ENCODE measurements at regions not wholly inside any gene's neighbourhood (a gene's known extent, or its start where the extent isn't known, plus 50 kb on each side); places are given as distances from the start of the nearest gene placed in this dataset.

DNA sequence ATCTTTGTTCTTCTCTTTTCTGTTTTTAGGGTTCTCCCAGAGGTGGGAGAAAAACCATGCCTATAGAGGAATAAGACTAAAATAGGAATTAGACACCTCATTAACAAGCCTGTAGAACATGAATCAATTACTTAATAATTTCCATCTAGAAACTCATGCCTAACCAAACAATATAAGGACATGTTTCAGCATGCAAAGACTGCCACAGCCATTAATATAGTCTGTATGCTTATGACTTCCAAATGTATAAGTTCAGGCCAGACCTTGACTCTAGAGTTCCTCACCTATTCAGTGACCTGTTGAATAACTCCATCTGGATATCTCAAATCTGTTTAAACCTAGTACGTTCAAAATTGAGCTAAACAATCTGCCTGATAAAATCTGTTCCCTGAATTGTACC is 304.6 kb downstream of the BMP4 start:
- DNase-seq = no peak
- WGBS (ENCODE audit: extremely low coverage, insufficient coverage, low lambda C conversion rate) = no CpG with 5 or more reads among the region's 1 CpG
- no peak overlapping the region for H3K4me2 ChIP-seq (ENCODE audit: low read length)
- no peak overlapping the region for H4K5ac ChIP-seq (ENCODE audit: low read length)
- H3K27me3 ChIP-seq (ENCODE audit: insufficient read depth, low read length, poor library complexity) = no peaks in the 10 kb centered on the region
- H3K27ac ChIP-seq (ENCODE audit: low read depth, low read length) = no peak overlapping the region
- H2BK120ac ChIP-seq (ENCODE audit: low read depth, low read length) = no peak overlapping the region
- H2BK15ac ChIP-seq (replicated peaks; ENCODE audit: low read depth) = no peak overlapping the region
- H2AK5ac ChIP-seq (ENCODE audit: low read length) = no peak overlapping the region
- peaks cover 3% of the 10 kb centered on the region for H3K4me1 ChIP-seq (ENCODE audit: control insufficient read depth, low read depth, low read length)
- H2BK5ac ChIP-seq (ENCODE audit: low read length) = no peak overlapping the region
- no peak overlapping the region for H3K18ac ChIP-seq (ENCODE audit: low read length)
- H3K9ac ChIP-seq (ENCODE audit: low read length) = no peak overlapping the region
- H3K79me2 ChIP-seq (ENCODE audit: control insufficient read depth, insufficient read depth, low read length) = no peaks in the 10 kb centered on the region
- H3K23ac ChIP-seq (ENCODE audit: low read length) = no peak overlapping the region
- no peak overlapping the region for H3K4me3 ChIP-seq (ENCODE audit: low read length)
- H3K56ac ChIP-seq (ENCODE audit: low read length) = no peak overlapping the region
- no peak overlapping the region for H3K4ac ChIP-seq (ENCODE audit: low read depth, low read length)
- H3K36me3 ChIP-seq (ENCODE audit: control insufficient read depth, insufficient read depth, low read length) = no peaks in the 10 kb centered on the region
- no peak overlapping the region for H4K8ac ChIP-seq (ENCODE audit: low read depth, low read length)
- H3K79me1 ChIP-seq (ENCODE audit: low read length) = no peaks in the 10 kb centered on the region

DNA sequence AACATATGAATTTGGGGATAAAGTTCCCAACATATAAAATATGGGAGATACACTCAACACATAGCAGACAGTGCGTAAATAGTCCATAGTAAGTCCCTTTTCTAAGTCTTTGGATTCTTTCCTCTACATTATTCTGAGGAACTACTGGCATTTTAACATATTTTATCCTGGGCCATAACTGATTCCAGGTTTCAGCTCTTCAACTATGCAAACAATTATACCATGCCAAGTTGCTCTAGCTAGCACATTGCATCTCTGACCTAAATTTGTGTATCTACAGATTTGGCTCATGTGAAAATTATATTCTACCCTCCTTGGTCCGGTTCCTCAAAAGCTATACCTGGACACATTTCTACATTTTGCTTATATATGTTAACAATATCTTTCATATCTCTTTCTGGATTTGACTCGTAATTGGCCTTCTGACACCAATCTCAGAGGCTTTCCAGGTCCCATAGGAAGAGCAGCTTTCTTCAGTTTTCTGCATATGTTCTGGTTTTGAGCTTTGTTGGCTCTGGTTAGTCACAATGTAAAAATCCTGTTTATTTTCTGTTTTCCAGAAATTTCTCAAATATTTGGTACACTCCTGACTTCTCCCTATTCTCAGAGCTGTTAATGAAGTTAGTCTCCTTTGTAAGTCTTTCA is 305.4 kb downstream of the BMP4 start:
- Histone ChIP-seq H3K27ac (ENCODE audit: low read depth, low read length) (no peak overlapping the region), H3K27me3 (ENCODE audit: insufficient read depth, low read length, poor library complexity) (no peaks in the 10 kb centered on the region), H3K4ac (ENCODE audit: low read depth, low read length) (no peak overlapping the region), H2BK5ac (ENCODE audit: low read length) (no peak overlapping the region), H3K18ac (ENCODE audit: low read length) (no peak overlapping the region), H3K79me1 (ENCODE audit: low read length) (no peaks in the 10 kb centered on the region), H3K4me1 (ENCODE audit: control insufficient read depth, low read depth, low read length) (no peaks in the 10 kb centered on the region), H3K56ac (ENCODE audit: low read length) (no peak overlapping the region), H3K4me3 (ENCODE audit: low read length) (no peak overlapping the region), H3K36me3 (ENCODE audit: control insufficient read depth, insufficient read depth, low read length) (no peaks in the 10 kb centered on the region), H3K23ac (ENCODE audit: low read length) (no peak overlapping the region), H2BK15ac (replicated peaks; ENCODE audit: low read depth) (no peak overlapping the region), H4K5ac (ENCODE audit: low read length) (no peak overlapping the region), H2BK120ac (ENCODE audit: low read depth, low read length) (no peak overlapping the region), H2AK5ac (ENCODE audit: low read length) (no peak overlapping the region), H3K4me2 (ENCODE audit: low read length) (no peak overlapping the region), H3K79me2 (ENCODE audit: control insufficient read depth, insufficient read depth, low read length) (no peaks in the 10 kb centered on the region), H4K8ac (ENCODE audit: low read depth, low read length) (no peak overlapping the region), H3K9ac (ENCODE audit: low read length) (no peak overlapping the region)
- no peak for DNase-seq
- no CpG with 5 or more reads among the region's 3 CpGs for WGBS (ENCODE audit: extremely low coverage, insufficient coverage, low lambda C conversion rate)

DNA sequence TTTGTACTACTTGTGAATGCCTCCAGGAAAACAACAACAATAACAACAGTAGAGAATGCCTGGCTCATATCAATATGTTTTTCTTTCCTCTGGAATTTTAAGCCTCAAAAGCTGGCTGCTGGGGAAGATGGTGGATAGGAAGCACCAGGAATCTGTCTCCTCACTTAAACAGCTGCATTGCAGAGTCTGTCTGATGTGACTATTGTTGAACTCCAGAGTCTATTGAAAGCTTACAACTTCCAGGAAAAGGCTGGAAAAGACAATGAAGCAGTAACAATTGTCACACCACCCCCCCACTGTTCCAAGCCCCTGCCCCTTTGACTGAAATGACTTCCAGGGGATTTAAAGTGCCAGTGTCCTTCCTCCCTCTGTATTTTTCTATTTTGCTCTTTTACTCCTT is 309.7 kb downstream of the BMP4 start:
- Histone ChIP-seq H3K56ac (ENCODE audit: low read length) (no peak overlapping the region), H2BK120ac (ENCODE audit: low read depth, low read length) (no peak overlapping the region), H2BK5ac (ENCODE audit: low read length) (no peak overlapping the region), H3K27me3 (ENCODE audit: insufficient read depth, low read length, poor library complexity) (no peaks in the 10 kb centered on the region), H3K79me1 (ENCODE audit: low read length) (no peaks in the 10 kb centered on the region), H3K4ac (ENCODE audit: low read depth, low read length) (no peak overlapping the region), H3K27ac (ENCODE audit: low read depth, low read length) (no peak overlapping the region), H2AK5ac (ENCODE audit: low read length) (no peak overlapping the region), H3K4me3 (ENCODE audit: low read length) (no peak overlapping the region), H3K18ac (ENCODE audit: low read length) (no peak overlapping the region), H3K4me2 (ENCODE audit: low read length) (no peak overlapping the region), H3K23ac (ENCODE audit: low read length) (no peak overlapping the region), H3K36me3 (ENCODE audit: control insufficient read depth, insufficient read depth, low read length) (no peaks in the 10 kb centered on the region), H3K9ac (ENCODE audit: low read length) (no peak overlapping the region), H4K5ac (ENCODE audit: low read length) (no peak overlapping the region), H3K4me1 (ENCODE audit: control insufficient read depth, low read depth, low read length) (no peaks in the 10 kb centered on the region), H4K8ac (ENCODE audit: low read depth, low read length) (no peak overlapping the region), H2BK15ac (replicated peaks; ENCODE audit: low read depth) (no peak overlapping the region), H3K79me2 (ENCODE audit: control insufficient read depth, insufficient read depth, low read length) (no peaks in the 10 kb centered on the region)
- peak; percentile 65 for DNase-seq

DNA sequence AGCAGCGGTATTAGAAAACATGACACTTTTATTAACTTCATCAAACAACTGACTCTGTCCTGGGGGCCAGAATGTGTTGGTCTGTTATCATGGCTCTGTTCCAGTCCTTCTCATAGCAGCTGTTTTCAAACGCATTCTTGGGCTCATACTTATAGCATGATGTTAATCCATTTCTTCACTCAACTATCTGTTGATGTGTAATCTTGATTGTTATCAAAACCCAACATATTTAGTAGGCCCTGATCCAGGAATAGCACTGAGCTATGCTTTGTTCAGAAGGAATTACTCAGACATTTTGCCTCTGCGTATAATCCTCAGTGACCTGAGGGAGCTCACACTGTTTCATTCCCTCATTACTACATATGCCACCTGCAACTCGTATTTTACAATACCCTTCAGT is 315.9 kb downstream of the BMP4 start:
- no CpG with 5 or more reads among the region's 4 CpGs for WGBS (ENCODE audit: extremely low coverage, insufficient coverage, low lambda C conversion rate)
- Histone ChIP-seq H4K5ac (ENCODE audit: low read length) (no peak overlapping the region), H3K4me2 (ENCODE audit: low read length) (no peak overlapping the region), H3K23ac (ENCODE audit: low read length) (no peak overlapping the region), H3K27ac (ENCODE audit: low read depth, low read length) (no peak overlapping the region), H2AK5ac (ENCODE audit: low read length) (no peak overlapping the region), H3K27me3 (ENCODE audit: insufficient read depth, low read length, poor library complexity) (no peaks in the 10 kb centered on the region), H3K79me2 (ENCODE audit: control insufficient read depth, insufficient read depth, low read length) (no peaks in the 10 kb centered on the region), H2BK120ac (ENCODE audit: low read depth, low read length) (no peak overlapping the region), H2BK15ac (replicated peaks; ENCODE audit: low read depth) (no peak overlapping the region), H3K36me3 (ENCODE audit: control insufficient read depth, insufficient read depth, low read length) (no peaks in the 10 kb centered on the region), H2BK5ac (ENCODE audit: low read length) (no peak overlapping the region), H3K18ac (ENCODE audit: low read length) (no peak overlapping the region), H3K56ac (ENCODE audit: low read length) (no peak overlapping the region), H3K9ac (ENCODE audit: low read length) (no peak overlapping the region), H3K4me1 (ENCODE audit: control insufficient read depth, low read depth, low read length) (no peaks in the 10 kb centered on the region), H3K79me1 (ENCODE audit: low read length) (no peaks in the 10 kb centered on the region), H3K4ac (ENCODE audit: low read depth, low read length) (no peak overlapping the region), H4K8ac (ENCODE audit: low read depth, low read length) (no peak overlapping the region), H3K4me3 (ENCODE audit: low read length) (no peak overlapping the region)
- DNase-seq = no peak

DNA sequence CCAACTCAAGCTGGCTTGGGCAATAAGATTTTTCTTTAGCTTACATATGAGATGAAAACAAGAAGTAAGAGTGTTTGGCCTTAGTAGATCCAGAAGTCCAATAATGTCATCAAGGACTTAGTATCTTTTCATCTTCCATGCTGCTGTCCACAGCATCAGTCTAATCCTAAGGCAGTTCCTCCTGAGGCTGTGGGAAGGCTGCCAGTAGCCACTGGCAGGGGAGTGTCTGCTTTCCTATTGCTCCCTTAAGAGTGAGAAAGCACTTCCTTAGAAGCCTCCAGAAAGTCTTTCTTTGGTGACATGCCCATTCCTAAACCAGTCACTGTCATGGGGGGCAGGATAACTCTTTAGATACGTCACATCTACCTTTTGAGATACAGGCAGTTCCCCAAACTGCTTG is 317.7 kb downstream of the BMP4 start:
- no peak overlapping the region for H3K4me3 ChIP-seq (ENCODE audit: low read length)
- WGBS (ENCODE audit: extremely low coverage, insufficient coverage, low lambda C conversion rate) = no CpG with 5 or more reads among the region's 1 CpG
- no peak overlapping the region for H3K4me2 ChIP-seq (ENCODE audit: low read length)
- no peak overlapping the region for H3K23ac ChIP-seq (ENCODE audit: low read length)
- H2BK15ac ChIP-seq (replicated peaks; ENCODE audit: low read depth) = no peak overlapping the region
- no peak overlapping the region for H3K18ac ChIP-seq (ENCODE audit: low read length)
- H3K79me2 ChIP-seq (ENCODE audit: control insufficient read depth, insufficient read depth, low read length) = no peaks in the 10 kb centered on the region
- no peaks in the 10 kb centered on the region for H3K4me1 ChIP-seq (ENCODE audit: control insufficient read depth, low read depth, low read length)
- H3K27ac ChIP-seq (ENCODE audit: low read depth, low read length) = no peak overlapping the region
- DNase-seq = no peak
- H3K4ac ChIP-seq (ENCODE audit: low read depth, low read length) = no peak overlapping the region
- H3K9ac ChIP-seq (ENCODE audit: low read length) = no peak overlapping the region
- H3K79me1 ChIP-seq (ENCODE audit: low read length) = no peaks in the 10 kb centered on the region
- no peaks in the 10 kb centered on the region for H3K36me3 ChIP-seq (ENCODE audit: control insufficient read depth, insufficient read depth, low read length)
- no peak overlapping the region for H2BK5ac ChIP-seq (ENCODE audit: low read length)
- no peak overlapping the region for H2BK120ac ChIP-seq (ENCODE audit: low read depth, low read length)
- no peak overlapping the region for H2AK5ac ChIP-seq (ENCODE audit: low read length)
- H3K27me3 ChIP-seq (ENCODE audit: insufficient read depth, low read length, poor library complexity) = no peaks in the 10 kb centered on the region
- H4K8ac ChIP-seq (ENCODE audit: low read depth, low read length) = no peak overlapping the region
- no peak overlapping the region for H4K5ac ChIP-seq (ENCODE audit: low read length)
- no peak overlapping the region for H3K56ac ChIP-seq (ENCODE audit: low read length)

DNA sequence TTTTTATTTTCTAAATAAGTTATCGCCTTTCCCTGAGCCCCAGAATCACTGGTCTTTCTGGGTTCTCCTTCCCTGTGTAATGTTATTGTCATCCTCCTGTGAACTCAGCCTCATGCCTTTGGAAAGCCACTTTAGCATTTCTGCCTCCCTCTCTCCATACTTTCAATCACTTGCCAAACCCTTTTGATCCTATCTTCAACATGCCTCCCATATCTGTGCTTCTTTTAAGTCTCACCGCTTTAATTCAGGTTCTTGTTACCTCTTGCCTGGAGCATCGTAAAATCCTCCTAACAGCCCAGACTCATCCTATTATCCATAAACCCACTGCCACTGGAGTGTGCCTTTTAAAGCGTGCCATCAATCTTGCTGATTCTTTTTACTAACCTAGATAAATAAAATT is 321.8 kb downstream of the BMP4 start:
- Histone ChIP-seq H3K56ac (ENCODE audit: low read length) (no peak overlapping the region), H3K79me1 (ENCODE audit: low read length) (no peaks in the 10 kb centered on the region), H3K18ac (ENCODE audit: low read length) (no peak overlapping the region)

More for the DNA sequence above, 321.8 kb downstream of the BMP4 start:
- no peak overlapping the region for H3K9ac ChIP-seq (ENCODE audit: low read length)
- no peak overlapping the region for H2BK5ac ChIP-seq (ENCODE audit: low read length)
- no peak overlapping the region for H4K8ac ChIP-seq (ENCODE audit: low read depth, low read length)
- no peaks in the 10 kb centered on the region for H3K79me2 ChIP-seq (ENCODE audit: control insufficient read depth, insufficient read depth, low read length)
- no CpG with 5 or more reads among the region's 4 CpGs for WGBS (ENCODE audit: extremely low coverage, insufficient coverage, low lambda C conversion rate)
- H4K5ac ChIP-seq (ENCODE audit: low read length) = no peak overlapping the region
- H3K4me3 ChIP-seq (ENCODE audit: low read length) = no peak overlapping the region
- H3K4me1 ChIP-seq (ENCODE audit: control insufficient read depth, low read depth, low read length) = no peaks in the 10 kb centered on the region
- H3K23ac ChIP-seq (ENCODE audit: low read length) = no peak overlapping the region
- no peak overlapping the region for H2BK15ac ChIP-seq (replicated peaks; ENCODE audit: low read depth)
- no peaks in the 10 kb centered on the region for H3K36me3 ChIP-seq (ENCODE audit: control insufficient read depth, insufficient read depth, low read length)
- H3K27ac ChIP-seq (ENCODE audit: low read depth, low read length) = no peak overlapping the region
- H2BK120ac ChIP-seq (ENCODE audit: low read depth, low read length) = no peak overlapping the region
- no peak overlapping the region for H3K4me2 ChIP-seq (ENCODE audit: low read length)
- H3K4ac ChIP-seq (ENCODE audit: low read depth, low read length) = no peak overlapping the region
- H3K27me3 ChIP-seq (ENCODE audit: insufficient read depth, low read length, poor library complexity) = no peaks in the 10 kb centered on the region
- no peak overlapping the region for H2AK5ac ChIP-seq (ENCODE audit: low read length)
- DNase-seq = no peak
